Neuronal stem cell (in vitro differentiated cells): ENCODE measurements at regions not wholly inside any gene's neighbourhood (a gene's known extent, or its start where the extent isn't known, plus 50 kb on each side); places are given as distances from the start of the nearest gene placed in this dataset.

Experiments used
- DNase-seq: peaks from one replicate; pipeline ENCODE4 v3.0.0-alpha.2; 2013; ENCODE audit warnings: low spot score
- H2AFZ ChIP-seq: one replicate; pipeline ENCODE4 v1.6.1; 2013; ENCODE audit warnings: mild to moderate bottlenecking, low read length, inconsistent platforms
- H2AK5ac ChIP-seq: 2 replicates; pipeline ENCODE4 v1.6.1; 2013; ENCODE audit warnings: low read depth, mild to moderate bottlenecking, inconsistent platforms, low read length, moderate library complexity, mixed read lengths
- H2BK120ac ChIP-seq: 2 replicates; pipeline ENCODE4 v1.6.1; 2013; ENCODE audit warnings: low read depth, mild to moderate bottlenecking, inconsistent platforms, low read length, moderate library complexity, mixed read lengths
- H2BK12ac ChIP-seq: one replicate; pipeline ENCODE4 v1.6.1; 2013; ENCODE audit warnings: low read length, inconsistent platforms
- H2BK15ac ChIP-seq: 2 replicates; pipeline ENCODE4 v1.6.1; 2013; ENCODE audit warnings: mild to moderate bottlenecking, low read length, inconsistent platforms, mixed read lengths
- H2BK5ac ChIP-seq: one replicate; pipeline ENCODE4 v1.6.1; 2013; ENCODE audit warnings: inconsistent platforms, mild to moderate bottlenecking, low read length, moderate library complexity
- H3K14ac ChIP-seq: one replicate; pipeline ENCODE4 v1.6.1; 2013; ENCODE audit warnings: low read length, inconsistent platforms
- H3K18ac ChIP-seq: 2 replicates; pipeline ENCODE4 v1.6.1; 2013; ENCODE audit warnings: low read length, inconsistent platforms
- H3K23ac ChIP-seq: 2 replicates; pipeline ENCODE4 v1.6.1; 2013; ENCODE audit warnings: low read depth, mild to moderate bottlenecking, mixed read lengths, low read length, inconsistent platforms; ENCODE audit not compliant: poor library complexity
- H3K27ac ChIP-seq: replicated peaks from 3 replicates; pipeline ENCODE4 v1.5.1; 2013; ENCODE audit warnings: low read length, inconsistent platforms
- H3K27me3 ChIP-seq, 3 experiments: 2 replicates each; pipeline ENCODE4 v1.6.1; 2013; ENCODE audit warnings: low read length in 3 of 3, mild to moderate bottlenecking in 2 of 3, inconsistent platforms in 1 of 3, low read depth in 1 of 3, mixed read lengths in 1 of 3, moderate library complexity in 1 of 3; ENCODE audit not compliant: control insufficient read depth in 3 of 3, insufficient read depth in 3 of 3
- H3K36me3 ChIP-seq, 2 donors: replicated peaks in 1 of 2; 2 replicates each; pipeline ENCODE4 v1.6.1; 2013; ENCODE audit warnings: low read length in 2 of 2; ENCODE audit not compliant: control insufficient read depth in 2 of 2, insufficient read depth in 2 of 2
- H3K4ac ChIP-seq: 2 replicates; pipeline ENCODE4 v1.6.1; 2013; ENCODE audit warnings: inconsistent platforms, mild to moderate bottlenecking, low read length, moderate library complexity
- H3K4me1 ChIP-seq, 2 donors: 1 replicate in 1 of 2; 2 replicates in 1 of 2; pipeline ENCODE4 v1.6.1; 2013; ENCODE audit warnings: low read length in 2 of 2, low read depth in 1 of 2; ENCODE audit not compliant: control insufficient read depth in 2 of 2, insufficient read depth in 1 of 2
- H3K4me2 ChIP-seq: one replicate; pipeline ENCODE4 v1.6.1; 2013; ENCODE audit warnings: mild to moderate bottlenecking, low read length, inconsistent platforms; ENCODE audit not compliant: insufficient read depth, poor library complexity, severe bottlenecking
- H3K4me3 ChIP-seq, 2 donors: 2 replicates each; pipeline ENCODE4 v1.5.1; 2013; ENCODE audit warnings: low read length in 2 of 2, mild to moderate bottlenecking in 2 of 2, inconsistent platforms in 1 of 2, moderate library complexity in 1 of 2
- H3K79me1 ChIP-seq: one replicate; pipeline ENCODE4 v1.6.1; 2013; ENCODE audit warnings: low read depth, mild to moderate bottlenecking, inconsistent platforms, low read length, moderate library complexity
- H3K9ac ChIP-seq: one replicate; pipeline ENCODE4 v1.6.1; 2013; ENCODE audit warnings: mild to moderate bottlenecking, low read depth, low read length, inconsistent platforms; ENCODE audit not compliant: poor library complexity
- H3K9me3 ChIP-seq, 2 donors: replicated peaks in 1 of 2; 2 replicates each; pipeline versions ENCODE3 to v1.6.1; 2013; ENCODE audit warnings: low read length in 2 of 2, mild to moderate bottlenecking in 2 of 2, inconsistent platforms in 1 of 2, low read depth in 1 of 2, mixed read lengths in 1 of 2, moderate library complexity in 1 of 2; ENCODE audit not compliant: control insufficient read depth in 2 of 2, insufficient read depth in 1 of 2
- H4K8ac ChIP-seq: one replicate; pipeline ENCODE4 v1.6.1; 2013; ENCODE audit warnings: low read depth, mild to moderate bottlenecking, inconsistent platforms, low read length, moderate library complexity
- H4K91ac ChIP-seq: one replicate; pipeline ENCODE4 v1.6.1; 2013; ENCODE audit warnings: low read length, low read depth, mild to moderate bottlenecking, inconsistent platforms; ENCODE audit not compliant: poor library complexity
- WGBS, 2 donors: extraction: QIAGEN DNeasy Blood & Tissue Kit; methylation state at CpG; one replicate each; pipeline ENCODE4 v1.1.7; 2013; ENCODE audit warnings: missing lambda C conversion rate in 2 of 2, mixed read lengths in 1 of 2; ENCODE audit not compliant: insufficient read length in 2 of 2, insufficient replicate concordance in 1 of 2; ENCODE audit errors: extremely low coverage in 2 of 2; 5-methylcytosine and 5-hydroxymethylcytosine counted together

GRCh38 chr6:167757821-167758220 is 68.9 kb upstream of the AFDN start:
- no peak overlapping the region for H3K27ac ChIP-seq
- H3K18ac ChIP-seq: peak overlapping the region; percentile 2
- no peak overlapping the region for H3K4me2 ChIP-seq
- no peaks in the 10 kb centered on the region for H3K27me3 ChIP-seq
- no peak overlapping the region for H2AFZ ChIP-seq
- no peak overlapping the region for H4K8ac ChIP-seq
- no peak for DNase-seq
- peak overlapping the region; percentile 6 for H3K23ac ChIP-seq
- H2BK12ac ChIP-seq: no peak overlapping the region
- H3K4me1 ChIP-seq: peaks cover 6 to 9% of the 10 kb centered on the region in 2 donors
- H3K4ac ChIP-seq: no peak overlapping the region
- peak overlapping the region; percentile 32 for H2AK5ac ChIP-seq
- no peak overlapping the region for H4K91ac ChIP-seq
- H3K14ac ChIP-seq: no peak overlapping the region
- H2BK120ac ChIP-seq: no peak overlapping the region
- no peak overlapping the region for H2BK5ac ChIP-seq
- H3K36me3 ChIP-seq: no peaks in the 10 kb centered on the region
- no peak overlapping the region for H2BK15ac ChIP-seq
- no peaks in the 10 kb centered on the region for H3K79me1 ChIP-seq
- no peak overlapping the region for H3K9ac ChIP-seq
- WGBS, 2 donors: no CpG with 5 or more reads among the region's 15 CpGs
- no peak overlapping the region for H3K4me3 ChIP-seq
- H3K9me3 ChIP-seq: no peaks in the 10 kb centered on the region

DNA sequence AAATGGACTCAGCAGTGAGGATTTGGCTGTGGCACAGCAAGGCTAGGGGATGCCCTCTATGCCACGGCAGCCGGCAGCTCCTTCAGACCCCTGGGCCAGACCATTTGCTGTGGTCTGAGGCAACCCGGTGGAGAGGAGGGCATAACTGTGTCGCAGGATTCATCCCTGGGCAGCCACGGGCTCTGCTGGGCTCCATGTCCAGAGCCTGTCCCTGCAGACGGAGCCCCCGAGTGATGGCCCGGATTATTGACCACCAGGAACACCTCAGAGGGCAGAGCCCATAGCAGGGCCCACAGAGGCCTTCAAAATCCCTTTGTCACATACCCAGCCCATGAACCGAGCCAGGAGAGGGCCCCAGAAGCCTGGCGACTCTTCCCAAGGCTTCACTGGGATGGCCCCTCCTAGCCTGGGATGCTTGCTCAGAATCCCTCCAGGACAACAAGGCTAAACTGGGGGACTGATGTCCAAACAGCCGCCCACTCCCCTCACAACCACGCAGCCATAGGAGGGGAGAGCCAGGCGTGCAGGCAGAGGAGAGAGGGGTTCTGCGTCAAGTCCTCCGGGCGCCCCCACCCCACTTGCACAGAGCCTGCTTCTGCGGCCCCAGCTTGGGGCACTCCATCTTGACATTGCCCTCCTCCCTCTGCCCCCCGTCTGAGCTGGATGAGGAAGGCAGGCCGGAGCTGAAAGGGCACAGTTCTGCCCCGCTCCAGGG is 68.2 kb upstream of the AFDN start:
- no peak overlapping the region for H2BK5ac ChIP-seq
- H2AFZ ChIP-seq: no peak overlapping the region
- no peaks in the 10 kb centered on the region for H3K79me1 ChIP-seq
- no peak overlapping the region for H3K9ac ChIP-seq
- peak overlapping the region; percentile 7 for H4K91ac ChIP-seq
- no peaks in the 10 kb centered on the region for H3K27me3 ChIP-seq
- H3K4ac ChIP-seq: no peak overlapping the region
- H3K4me1 ChIP-seq: peaks cover 6 to 9% of the 10 kb centered on the region in 2 donors
- WGBS, 2 donors: no CpG with 5 or more reads among the region's 20 CpGs
- H3K4me3 ChIP-seq: no peak overlapping the region
- H3K14ac ChIP-seq: no peak overlapping the region
- peak overlapping the region; percentile 6 for H3K23ac ChIP-seq
- H4K8ac ChIP-seq: no peak overlapping the region
- peak overlapping the region; percentile 48 for H2BK12ac ChIP-seq
- H2BK120ac ChIP-seq: no peak overlapping the region
- H2AK5ac ChIP-seq: peak overlapping the region; percentile 74
- no peak overlapping the region for H3K4me2 ChIP-seq
- no peaks in the 10 kb centered on the region for H3K9me3 ChIP-seq
- no peak overlapping the region for H3K27ac ChIP-seq
- no peak overlapping the region for H2BK15ac ChIP-seq
- no peaks in the 10 kb centered on the region for H3K36me3 ChIP-seq
- no peak for DNase-seq
- peak overlapping the region; percentile 74 for H3K18ac ChIP-seq

- H2BK120ac ChIP-seq: no peak overlapping the region
- no peak overlapping the region for H2AFZ ChIP-seq
- H2BK15ac ChIP-seq: no peak overlapping the region
These were observed 67.5 kb upstream of the AFDN start for GRCh38 chr6:167759206-167759605.

GRCh38 chr6:167759912-167760311 is 66.8 kb upstream of the AFDN start:
- Histone ChIP-seq H3K79me1 (no peaks in the 10 kb centered on the region), H3K14ac (no peak overlapping the region), H3K4me3 (no peak overlapping the region), H3K27ac (no peak overlapping the region), H3K4ac (no peak overlapping the region), H3K4me1 (peaks cover 6 to 9% of the 10 kb centered on the region in 2 donors), H3K27me3 (no peaks in the 10 kb centered on the region), H3K9ac (peak overlapping the region; percentile 53), H3K9me3 (no peaks in the 10 kb centered on the region), H2BK5ac (no peak overlapping the region), H2BK120ac (no peak overlapping the region), H3K23ac (no peak overlapping the region), H4K91ac (no peak overlapping the region), H3K18ac (peak overlapping the region; percentile 60), H4K8ac (no peak overlapping the region), H3K36me3 (no peaks in the 10 kb centered on the region), H2BK15ac (no peak overlapping the region), H3K4me2 (no peak overlapping the region), H2AK5ac (peak overlapping the region; percentile 27), H2BK12ac (no peak overlapping the region), H2AFZ (no peak overlapping the region)
- DNase-seq: no peak
- WGBS, 2 donors: no CpG with 5 or more reads among the region's 17 CpGs

More at GRCh38 chr6:167759206-167759605, 67.5 kb upstream of the AFDN start:
- Histone ChIP-seq H3K4me3 (no peak overlapping the region), H2BK12ac (no peak overlapping the region), H3K14ac (no peak overlapping the region), H4K8ac (no peak overlapping the region), H3K9me3 (no peaks in the 10 kb centered on the region), H3K4ac (no peak overlapping the region), H3K36me3 (no peaks in the 10 kb centered on the region), H2BK5ac (no peak overlapping the region), H3K4me2 (no peak overlapping the region), H3K23ac (no peak overlapping the region), H4K91ac (no peak overlapping the region), H3K79me1 (no peaks in the 10 kb centered on the region), H3K18ac (peak overlapping the region; percentile 29), H3K27ac (no peak overlapping the region), H3K4me1 (peaks cover 8 to 9% of the 10 kb centered on the region in 2 donors), H3K9ac (no peak overlapping the region), H3K27me3 (no peaks in the 10 kb centered on the region), H2AK5ac (no peak overlapping the region)
- WGBS, 2 donors: no CpG with 5 or more reads among the region's 8 CpGs
- no peak for DNase-seq
